ENCODE measurements at regions not wholly inside any gene's neighbourhood (a gene's known extent, or its start where the extent isn't known, plus 50 kb on each side); places are given as distances from the start of the nearest gene placed in this dataset.

DNA sequence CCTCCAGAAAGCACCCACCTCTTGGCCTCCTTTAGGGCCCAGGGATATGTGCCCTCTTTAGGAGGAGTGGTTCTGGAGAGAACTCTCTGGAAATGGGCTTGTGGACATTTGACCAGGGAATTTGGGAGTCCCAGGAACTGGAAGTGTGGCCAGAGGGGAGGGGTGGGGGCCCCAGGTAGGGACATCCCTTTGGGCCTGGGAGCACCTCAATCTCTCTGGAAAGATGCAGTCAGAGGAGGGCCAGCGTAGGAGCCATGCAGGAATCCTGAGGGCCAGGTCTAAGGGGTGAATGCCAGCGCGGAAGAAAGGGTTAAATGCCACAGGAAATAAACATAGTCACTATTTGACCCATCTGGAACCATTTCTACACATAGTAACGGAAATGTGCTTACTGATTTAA is 50.3 kb upstream of the ITGA11 start:
- TF ChIP-seq, protein P1, sequence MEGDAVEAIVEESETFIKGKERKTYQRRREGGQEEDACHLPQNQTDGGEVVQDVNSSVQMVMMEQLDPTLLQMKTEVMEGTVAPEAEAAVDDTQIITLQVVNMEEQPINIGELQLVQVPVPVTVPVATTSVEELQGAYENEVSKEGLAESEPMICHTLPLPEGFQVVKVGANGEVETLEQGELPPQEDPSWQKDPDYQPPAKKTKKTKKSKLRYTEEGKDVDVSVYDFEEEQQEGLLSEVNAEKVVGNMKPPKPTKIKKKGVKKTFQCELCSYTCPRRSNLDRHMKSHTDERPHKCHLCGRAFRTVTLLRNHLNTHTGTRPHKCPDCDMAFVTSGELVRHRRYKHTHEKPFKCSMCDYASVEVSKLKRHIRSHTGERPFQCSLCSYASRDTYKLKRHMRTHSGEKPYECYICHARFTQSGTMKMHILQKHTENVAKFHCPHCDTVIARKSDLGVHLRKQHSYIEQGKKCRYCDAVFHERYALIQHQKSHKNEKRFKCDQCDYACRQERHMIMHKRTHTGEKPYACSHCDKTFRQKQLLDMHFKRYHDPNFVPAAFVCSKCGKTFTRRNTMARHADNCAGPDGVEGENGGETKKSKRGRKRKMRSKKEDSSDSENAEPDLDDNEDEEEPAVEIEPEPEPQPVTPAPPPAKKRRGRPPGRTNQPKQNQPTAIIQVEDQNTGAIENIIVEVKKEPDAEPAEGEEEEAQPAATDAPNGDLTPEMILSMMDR (IDR thresholded peaks at IDR 0.05; ENCODE audit: extremely low read depth in 1 of 2, insufficient read depth in 1 of 2, low read depth in 1 of 2, low read length in 2 of 2): no peak
- TF ChIP-seq POLR2AphosphoS5 (IDR thresholded peaks at IDR 0.05; ENCODE audit: insufficient read depth, low read depth, low read length) (no peak), POLR2A (IDR thresholded peaks at IDR 0.05; ENCODE audit: low read depth, low read length) (no peak), FOS (IDR thresholded peaks at IDR 0.05; ENCODE audit: borderline replicate concordance, insufficient read depth, low read length) (no peak), MYC (IDR thresholded peaks at IDR 0.05; ENCODE audit: low read depth, low read length) (no peak)

Measured in endothelial cell of umbilical vein (primary cell).